ENCODE measurements at regions not wholly inside any gene's neighbourhood (a gene's known extent, or its start where the extent isn't known, plus 50 kb on each side); places are given as distances from the start of the nearest gene placed in this dataset.

DNA sequence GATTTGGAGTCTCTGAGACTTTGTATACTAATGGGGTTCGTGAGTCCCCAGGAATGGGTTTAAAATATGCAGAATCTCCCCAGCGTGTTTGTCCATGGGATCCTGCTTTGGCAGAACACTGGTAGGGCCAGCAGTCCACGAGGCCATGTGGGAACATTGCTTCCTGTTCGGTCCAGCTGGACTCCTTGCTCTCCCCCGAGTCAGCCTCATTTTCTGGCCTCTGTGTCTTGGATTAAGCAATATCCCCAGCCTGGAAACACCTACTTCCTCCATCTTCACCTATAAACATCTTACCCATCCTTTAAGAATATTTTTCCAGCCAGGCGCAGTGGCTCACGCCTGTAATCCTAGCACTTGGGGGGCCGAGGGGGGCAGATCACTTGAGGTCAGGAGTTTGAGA is 142.4 kb downstream of the NAV1 start:
- no peak overlapping the region for H3K27ac ChIP-seq
- no peaks in the 10 kb centered on the region for H3K9me3 ChIP-seq
- TF ChIP-seq CTCF (IDR thresholded peaks at IDR 0.05) (no peak), POLR2A (IDR thresholded peaks at IDR 0.05) (no peak)
- no peaks in the 10 kb centered on the region for H3K36me3 ChIP-seq
- 79% methylated on average over 8 of the region's 8 CpGs for WGBS
- intact Hi-C loops (cut with DNase I): no loop called here
- H3K27me3 ChIP-seq (replicated peaks; ENCODE audit: insufficient read depth): no peaks in the 10 kb centered on the region
- H3K4me1 ChIP-seq (replicated peaks): no peaks in the 10 kb centered on the region
- no peak overlapping the region for H3K4me3 ChIP-seq
- no peak for DNase-seq (ENCODE audit: low spot score)

DNA sequence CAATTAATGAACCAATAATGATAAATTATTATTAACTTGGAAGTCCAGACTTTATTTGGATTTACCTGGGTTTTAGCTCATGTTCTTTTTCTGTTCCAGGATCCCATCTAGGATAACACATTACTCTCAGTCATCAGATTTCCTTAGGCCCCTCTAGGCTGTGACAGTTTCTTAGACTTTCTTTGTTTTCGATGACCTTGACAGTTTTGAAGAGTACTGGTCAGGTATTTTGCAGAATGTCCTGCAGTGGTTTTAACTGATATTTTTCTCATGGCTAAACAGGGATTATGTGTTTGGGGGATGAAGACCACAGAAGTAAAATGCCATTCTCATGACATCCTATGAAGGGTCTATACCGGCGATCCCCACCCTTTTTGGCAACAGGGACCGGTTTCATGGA is 144.0 kb downstream of the NAV1 start:
- TF ChIP-seq POLR2AphosphoS5 (IDR thresholded peaks at IDR 0.05) (no peak), POLR2A (IDR thresholded peaks at IDR 0.05) (no peak), CTCF (IDR thresholded peaks at IDR 0.05) (no peak)
- Histone ChIP-seq H3K4me1 (replicated peaks) (no peaks in the 10 kb centered on the region), H3K27me3 (replicated peaks; ENCODE audit: insufficient read depth) (no peaks in the 10 kb centered on the region), H3K36me3 (no peaks in the 10 kb centered on the region), H3K4me3 (no peak overlapping the region), H3K9me3 (no peaks in the 10 kb centered on the region), H3K27ac (no peak overlapping the region)
- 94% methylated on average over 4 of the region's 4 CpGs for WGBS
- no peak for DNase-seq (ENCODE audit: low spot score)
- intact Hi-C loops (cut with DNase I): no loop called here

- no peak overlapping the region for H3K27ac ChIP-seq
- no peaks in the 10 kb centered on the region for H3K36me3 ChIP-seq
- H3K4me3 ChIP-seq: no peak overlapping the region
- no peak for DNase-seq (ENCODE audit: low spot score)
- TF ChIP-seq POLR2AphosphoS5 (IDR thresholded peaks at IDR 0.05) (no peak), CTCF (IDR thresholded peaks at IDR 0.05) (no peak), POLR2A (IDR thresholded peaks at IDR 0.05) (no peak)
- H3K4me1 ChIP-seq (replicated peaks): no peaks in the 10 kb centered on the region
- no peaks in the 10 kb centered on the region for H3K27me3 ChIP-seq (replicated peaks; ENCODE audit: insufficient read depth)
- intact Hi-C loops (cut with DNase I): no loop called here
- 86% methylated on average over 5 of the region's 6 CpGs for WGBS
- no peaks in the 10 kb centered on the region for H3K9me3 ChIP-seq
Observed at GRCh38 chr1:201683397-201683796, 144.5 kb downstream of the NAV1 start.

DNA sequence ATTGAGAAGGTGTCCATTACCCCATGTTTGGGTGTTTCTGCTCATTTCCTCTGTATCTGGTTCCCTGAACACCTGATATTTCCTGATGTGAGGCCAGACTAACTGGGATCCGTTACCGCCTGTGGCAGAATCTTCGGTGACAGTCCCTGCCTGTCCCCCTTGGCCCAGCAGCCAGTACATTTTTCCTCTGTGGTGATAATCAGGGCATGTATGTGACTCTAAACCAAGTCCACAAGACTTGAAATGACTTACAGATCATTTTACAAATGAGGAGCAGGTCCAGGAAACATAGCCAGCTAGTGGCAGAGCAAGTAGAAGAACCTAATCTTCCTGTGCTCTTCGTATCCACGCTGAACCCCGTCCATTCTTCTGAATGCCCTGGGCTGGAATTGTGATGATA is 143.5 kb upstream of the IPO9 start:
- no peaks in the 10 kb centered on the region for H3K4me1 ChIP-seq (replicated peaks)
- no peak overlapping the region for H3K27ac ChIP-seq
- H3K4me3 ChIP-seq: no peak overlapping the region
- H3K9me3 ChIP-seq: no peaks in the 10 kb centered on the region
- no peaks in the 10 kb centered on the region for H3K27me3 ChIP-seq (replicated peaks; ENCODE audit: insufficient read depth)
- no peak for DNase-seq (ENCODE audit: low spot score)
- intact Hi-C loops (cut with DNase I): no loop called here
- TF ChIP-seq POLR2A (IDR thresholded peaks at IDR 0.05) (no peak), POLR2AphosphoS5 (IDR thresholded peaks at IDR 0.05) (no peak), CTCF (IDR thresholded peaks at IDR 0.05) (no peak)
- H3K36me3 ChIP-seq: no peaks in the 10 kb centered on the region
- 82% methylated on average over 6 of the region's 6 CpGs for WGBS

- WGBS: 42% methylated on average over 5 of the region's 5 CpGs
- Histone ChIP-seq H3K27me3 (replicated peaks; ENCODE audit: insufficient read depth) (no peaks in the 10 kb centered on the region), H3K36me3 (no peaks in the 10 kb centered on the region), H3K9me3 (no peaks in the 10 kb centered on the region), H3K4me1 (replicated peaks) (no peaks in the 10 kb centered on the region), H3K4me3 (no peak overlapping the region), H3K27ac (no peak overlapping the region)
- no peak for TF ChIP-seq POLR2A (IDR thresholded peaks at IDR 0.05)
- no peak for TF ChIP-seq CTCF (IDR thresholded peaks at IDR 0.05)
- TF ChIP-seq POLR2AphosphoS5 (IDR thresholded peaks at IDR 0.05): no peak
- intact Hi-C loops (cut with DNase I): no loop called here
- DNase-seq (ENCODE audit: low spot score): no peak
Observed at GRCh38 chr1:201686714-201687455, 142.1 kb upstream of the IPO9 start.
